Body of pancreas (tissue), 4 donors: ENCODE measurements at regions not wholly inside any gene's neighbourhood (a gene's known extent, or its start where the extent isn't known, plus 50 kb on each side); places are given as distances from the start of the nearest gene placed in this dataset.

ENCODE experiments used
- CTCF ChIP-seq, 7 experiments: fragments of 450-650 bp in 4 of 7; fragments of 200-600 bp in 3 of 7; sonication (generic) in 3 of 7; IDR thresholded peaks; one replicate each; pipeline ENCODE4 v1.5.1; 2016 to 2019; ENCODE audit warnings: antibody characterized with exemption in 7 of 7
- POLR2A ChIP-seq, 3 donors: fragments of 450-650 bp; IDR thresholded peaks; one replicate each; pipeline ENCODE4 v1.6.1; 2016; ENCODE audit warnings: antibody characterized with exemption in 3 of 3, mild to moderate bottlenecking in 2 of 3

GRCh38 chr14:49506650-49507049 is 79.5 kb downstream of the RPS29 start:
- no peak for TF ChIP-seq POLR2A (IDR thresholded peaks at IDR 0.05)
- no peak for TF ChIP-seq CTCF (IDR thresholded peaks at IDR 0.05)
